Smooth muscle cell (in vitro differentiated cells): ENCODE measurements at regions not wholly inside any gene's neighbourhood (a gene's known extent, or its start where the extent isn't known, plus 50 kb on each side); places are given as distances from the start of the nearest gene placed in this dataset.

Source experiments
- DNase-seq: peaks from one replicate; lab custom pipeline; 2025; ENCODE audit not compliant: unreplicated experiment; lab: John Stamatoyannopoulos, UW
- H2AFZ ChIP-seq: fragments of 200-600 bp; sonication (generic); 2 replicates; pipeline ENCODE4 v1.6.0; 2016; ENCODE audit warnings: antibody characterized with exemption, low read depth, mild to moderate bottlenecking
- H3F3A ChIP-seq: fragments of 200-600 bp; sonication (generic); 2 replicates; pipeline ENCODE4 v1.6.0; 2017; ENCODE audit warnings: antibody characterized with exemption, low read depth
- H3K27ac ChIP-seq: fragments of 200-600 bp; sonication (generic); 2 replicates; pipeline ENCODE4 v1.5.1; 2016; ENCODE audit warnings: low read depth, mild to moderate bottlenecking
- H3K27me3 ChIP-seq: fragments of 200-600 bp; sonication (generic); 2 replicates; pipeline ENCODE4 v1.6.1; 2016; ENCODE audit warnings: low read depth, mild to moderate bottlenecking
- H3K36me3 ChIP-seq: fragments of 200-600 bp; sonication (generic); 2 replicates; pipeline ENCODE4 v1.5.1; 2016; ENCODE audit warnings: low read depth
- H3K4me1 ChIP-seq: fragments of 200-600 bp; sonication (generic); 2 replicates; pipeline ENCODE4 v1.5.1; 2016; ENCODE audit warnings: low read depth
- H3K4me2 ChIP-seq: fragments of 200-600 bp; sonication (generic); 2 replicates; pipeline ENCODE4 v1.6.0; 2016; ENCODE audit warnings: mild to moderate bottlenecking
- H3K4me3 ChIP-seq: fragments of 200-600 bp; sonication (generic); 2 replicates; pipeline ENCODE4 v1.5.1; 2016; ENCODE audit warnings: mild to moderate bottlenecking
- H3K79me2 ChIP-seq: fragments of 200-600 bp; sonication (generic); 2 replicates; pipeline ENCODE4 v1.6.0; 2016; ENCODE audit warnings: low read depth, mild to moderate bottlenecking
- H3K9ac ChIP-seq: fragments of 200-600 bp; sonication (generic); 2 replicates; pipeline ENCODE4 v1.6.0; 2016; ENCODE audit warnings: low read depth
- H3K9me3 ChIP-seq: fragments of 200-600 bp; sonication (generic); replicated peaks from 2 replicates; pipeline ENCODE4 v1.5.1; 2016; ENCODE audit warnings: low read depth
- H4K20me1 ChIP-seq: fragments of 200-600 bp; sonication (generic); 2 replicates; pipeline ENCODE4 v1.6.0; 2016; ENCODE audit warnings: low read depth
- WGBS: methylation state at CpG from one replicate; pipeline ENCODE4 v1.1.7; 2016; ENCODE audit warnings: low lambda C conversion rate; 5-methylcytosine and 5-hydroxymethylcytosine counted together
- TF ChIP-seq, protein P1 (sequence below): fragments of 200-600 bp; sonication (generic); IDR thresholded peaks from 2 replicates; pipeline ENCODE4 v1.5.1; 2017; ENCODE audit warnings: borderline replicate concordance, mild to moderate bottlenecking, antibody characterized with exemption; ENCODE audit not compliant: insufficient read depth, poor library complexity, severe bottlenecking

DNA sequence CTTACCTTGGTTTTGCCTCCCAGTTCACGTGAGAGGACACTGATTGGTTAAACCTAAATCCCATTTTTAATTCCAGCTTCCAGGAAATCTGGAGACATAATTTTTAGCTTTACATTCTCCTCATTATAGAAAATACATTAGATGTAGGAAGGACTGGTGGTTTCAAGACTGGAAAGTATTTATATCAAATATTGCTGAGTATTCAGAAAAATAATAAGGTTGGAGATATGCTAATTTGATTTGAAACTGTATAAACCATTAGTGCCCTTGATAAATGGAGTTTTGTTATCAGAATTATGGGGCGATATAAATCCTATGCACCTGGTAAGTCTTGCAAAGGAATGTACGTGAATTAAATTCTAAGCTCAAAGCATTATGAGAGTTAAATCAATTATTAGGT is 218.0 kb upstream of the ADGRL4 start:
- WGBS, result 74% methylated on average over 3 of the region's 3 CpGs
- H3F3A ChIP-seq, result no peaks in the 10 kb centered on the region
- H3K36me3 ChIP-seq, result no peaks in the 10 kb centered on the region
- H3K9me3 ChIP-seq, result no peaks in the 10 kb centered on the region
- no peaks in the 10 kb centered on the region for H3K4me1 ChIP-seq
- H3K4me2 ChIP-seq, result no peak overlapping the region
- H3K4me3 ChIP-seq, result no peak overlapping the region
- no peaks in the 10 kb centered on the region for H3K27me3 ChIP-seq
- no peak overlapping the region for H2AFZ ChIP-seq
- no peak for DNase-seq
- no peak overlapping the region for H3K27ac ChIP-seq
- TF ChIP-seq, protein P1, sequence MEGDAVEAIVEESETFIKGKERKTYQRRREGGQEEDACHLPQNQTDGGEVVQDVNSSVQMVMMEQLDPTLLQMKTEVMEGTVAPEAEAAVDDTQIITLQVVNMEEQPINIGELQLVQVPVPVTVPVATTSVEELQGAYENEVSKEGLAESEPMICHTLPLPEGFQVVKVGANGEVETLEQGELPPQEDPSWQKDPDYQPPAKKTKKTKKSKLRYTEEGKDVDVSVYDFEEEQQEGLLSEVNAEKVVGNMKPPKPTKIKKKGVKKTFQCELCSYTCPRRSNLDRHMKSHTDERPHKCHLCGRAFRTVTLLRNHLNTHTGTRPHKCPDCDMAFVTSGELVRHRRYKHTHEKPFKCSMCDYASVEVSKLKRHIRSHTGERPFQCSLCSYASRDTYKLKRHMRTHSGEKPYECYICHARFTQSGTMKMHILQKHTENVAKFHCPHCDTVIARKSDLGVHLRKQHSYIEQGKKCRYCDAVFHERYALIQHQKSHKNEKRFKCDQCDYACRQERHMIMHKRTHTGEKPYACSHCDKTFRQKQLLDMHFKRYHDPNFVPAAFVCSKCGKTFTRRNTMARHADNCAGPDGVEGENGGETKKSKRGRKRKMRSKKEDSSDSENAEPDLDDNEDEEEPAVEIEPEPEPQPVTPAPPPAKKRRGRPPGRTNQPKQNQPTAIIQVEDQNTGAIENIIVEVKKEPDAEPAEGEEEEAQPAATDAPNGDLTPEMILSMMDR, result no peak
- H3K79me2 ChIP-seq, result no peaks in the 10 kb centered on the region
- no peak overlapping the region for H3K9ac ChIP-seq
- H4K20me1 ChIP-seq, result no peaks in the 10 kb centered on the region

DNA sequence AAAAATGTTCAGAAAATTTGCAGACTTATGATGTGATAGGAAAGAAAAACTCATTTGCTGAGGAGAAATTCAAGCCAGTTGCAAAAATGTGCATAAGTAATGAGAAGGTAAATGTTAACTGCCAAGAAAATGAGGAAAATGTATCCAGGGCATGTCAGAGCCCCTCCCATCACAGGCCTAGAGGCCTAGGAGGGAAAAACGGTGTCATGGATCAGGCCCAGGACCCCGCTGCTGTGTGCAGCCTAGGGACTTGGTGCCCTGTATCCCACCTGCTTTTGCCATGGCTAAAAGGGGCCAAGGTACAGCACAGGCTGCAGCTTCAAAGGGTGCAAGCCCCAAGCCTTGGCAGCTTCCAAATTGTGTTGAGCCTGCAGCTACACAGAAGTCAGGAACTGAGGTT is 214.0 kb upstream of the ADGRL4 start:
- no peaks in the 10 kb centered on the region for H3K9me3 ChIP-seq
- TF ChIP-seq, protein P1, result no peak
- 96% methylated on average over 2 of the region's 2 CpGs for WGBS

DNA sequence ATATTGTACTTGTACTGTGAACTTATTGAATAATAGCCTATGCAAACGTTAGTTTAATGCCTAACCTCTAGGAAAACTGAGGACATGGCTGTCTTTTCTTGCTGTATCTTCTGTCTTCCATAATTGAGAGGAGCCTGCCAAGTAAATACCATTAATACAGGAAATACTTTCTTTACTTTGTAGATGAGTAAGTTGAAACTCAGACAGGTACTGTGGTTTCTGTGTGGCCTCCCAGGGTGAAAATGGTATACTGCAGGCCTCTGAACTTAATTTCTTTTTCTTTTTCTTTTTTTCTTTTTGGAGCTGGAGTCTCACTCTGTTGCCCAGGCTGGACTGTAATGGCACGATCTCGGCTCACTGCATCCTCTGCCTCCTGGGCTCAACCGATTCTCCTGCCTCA is 208.8 kb upstream of the ADGRL4 start:
- no peak for DNase-seq
- H3K36me3 ChIP-seq, result no peaks in the 10 kb centered on the region
- H3K9me3 ChIP-seq, result no peaks in the 10 kb centered on the region
- no peak overlapping the region for H3K27ac ChIP-seq
- no peaks in the 10 kb centered on the region for H3K79me2 ChIP-seq
- no peak overlapping the region for H2AFZ ChIP-seq
- no peaks in the 10 kb centered on the region for H3F3A ChIP-seq
- H3K27me3 ChIP-seq, result no peaks in the 10 kb centered on the region
- no peak overlapping the region for H3K9ac ChIP-seq
- WGBS, result 85% methylated on average over 4 of the region's 4 CpGs
- no peaks in the 10 kb centered on the region for H4K20me1 ChIP-seq
- H3K4me1 ChIP-seq, result no peaks in the 10 kb centered on the region
- TF ChIP-seq, protein P1, result no peak
- no peak overlapping the region for H3K4me3 ChIP-seq
- no peak overlapping the region for H3K4me2 ChIP-seq

More for the DNA sequence above, 214.0 kb upstream of the ADGRL4 start:
- Histone ChIP-seq H3K4me2 (no peak overlapping the region), H2AFZ (no peak overlapping the region), H3K27ac (no peak overlapping the region), H4K20me1 (no peaks in the 10 kb centered on the region), H3K79me2 (no peaks in the 10 kb centered on the region), H3K4me1 (no peaks in the 10 kb centered on the region), H3K9ac (no peak overlapping the region), H3F3A (no peaks in the 10 kb centered on the region), H3K4me3 (no peak overlapping the region), H3K36me3 (no peaks in the 10 kb centered on the region), H3K27me3 (no peaks in the 10 kb centered on the region)
- no peak for DNase-seq

DNA sequence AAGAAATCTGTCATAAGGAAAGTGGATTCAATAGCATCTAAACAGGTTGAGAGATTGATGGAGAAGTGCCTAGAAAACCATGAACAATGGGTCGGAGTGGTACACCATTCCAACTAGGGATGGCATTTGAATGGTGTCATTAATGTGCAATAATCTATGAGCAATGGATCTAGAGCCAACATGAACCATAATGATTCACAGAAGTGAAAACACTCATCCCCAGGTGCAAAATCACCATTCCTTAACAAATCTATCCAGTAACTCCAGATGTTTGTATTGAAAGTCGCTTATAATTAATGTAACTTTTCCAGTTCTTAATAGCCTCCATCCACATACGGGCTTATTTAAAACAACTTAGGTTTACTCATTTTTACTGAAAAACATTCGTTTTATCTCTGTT is 201.3 kb upstream of the ADGRL4 start:
- WGBS, result 80% methylated on average over 4 of the region's 4 CpGs
- no peak for DNase-seq
- TF ChIP-seq, protein P1, result no peak

More for the DNA sequence above, 201.3 kb upstream of the ADGRL4 start:
- H3K4me2 ChIP-seq, result no peak overlapping the region
- H3K79me2 ChIP-seq, result no peaks in the 10 kb centered on the region
- H3K27me3 ChIP-seq, result no peaks in the 10 kb centered on the region
- no peaks in the 10 kb centered on the region for H4K20me1 ChIP-seq
- no peak overlapping the region for H3K4me3 ChIP-seq
- no peak overlapping the region for H2AFZ ChIP-seq
- no peaks in the 10 kb centered on the region for H3K36me3 ChIP-seq
- no peaks in the 10 kb centered on the region for H3K9me3 ChIP-seq
- no peaks in the 10 kb centered on the region for H3F3A ChIP-seq
- H3K4me1 ChIP-seq, result no peaks in the 10 kb centered on the region
- H3K9ac ChIP-seq, result no peak overlapping the region
- H3K27ac ChIP-seq, result no peak overlapping the region
